CD4-positive, alpha-beta T cell treated with Interleukin-17A for 1 hour (primary cell): ENCODE measurements at regions not wholly inside any gene's neighbourhood (a gene's known extent, or its start where the extent isn't known, plus 50 kb on each side); places are given as distances from the start of the nearest gene placed in this dataset.

Experiments used
- DNase-seq: peaks from one replicate; pipeline ENCODE4 v3.0.0-alpha.2; 2020

GRCh38 chr18:77597726-77598125 is 348.1 kb downstream of the GALR1 start:
- DNase-seq = no peak

GRCh38 chr18:77600674-77601073 is 351.0 kb downstream of the GALR1 start:
- DNase-seq = no peak

- no peak for DNase-seq
Observed at GRCh38 chr18:77601567-77601966, 351.9 kb downstream of the GALR1 start.

GRCh38 chr18:77607087-77607486 is 357.4 kb downstream of the GALR1 start:
- no peak for DNase-seq

- DNase-seq = no peak
Observed at GRCh38 chr18:77608807-77609206, 359.2 kb downstream of the GALR1 start.

GRCh38 chr18:77617694-77618093 is 368.0 kb downstream of the GALR1 start:
- no peak for DNase-seq

GRCh38 chr18:77619525-77619924 is 369.9 kb downstream of the GALR1 start:
- no peak for DNase-seq

- DNase-seq = peak; percentile 62
Observed at GRCh38 chr18:77622009-77622692, 372.5 kb downstream of the GALR1 start.

- no peak for DNase-seq
Observed at GRCh38 chr18:77632758-77633157, 383.1 kb downstream of the GALR1 start.

- no peak for DNase-seq
Observed at GRCh38 chr18:77634494-77634893, 384.8 kb downstream of the GALR1 start.

GRCh38 chr18:77635451-77635850 is 385.8 kb downstream of the GALR1 start:
- DNase-seq = no peak

- DNase-seq = no peak
Observed at GRCh38 chr18:77635858-77636257, 386.2 kb downstream of the GALR1 start.

- DNase-seq = peak; percentile 9
Observed at GRCh38 chr18:77645170-77645872, 395.7 kb downstream of the GALR1 start.

- no peak for DNase-seq
Observed at GRCh38 chr18:77647472-77647871, 397.8 kb downstream of the GALR1 start.

- no peak for DNase-seq
Observed at GRCh38 chr18:77648411-77648810, 398.8 kb downstream of the GALR1 start.

- DNase-seq = peak; percentile 47
Observed at GRCh38 chr18:77650799-77651385, 401.2 kb downstream of the GALR1 start.

- no peak for DNase-seq
Observed at GRCh38 chr18:77651441-77651840, 401.8 kb downstream of the GALR1 start.

- DNase-seq = no peak
Observed at GRCh38 chr18:77653792-77654191, 404.1 kb downstream of the GALR1 start.

GRCh38 chr18:77654302-77654701 is 404.7 kb downstream of the GALR1 start:
- no peak for DNase-seq

GRCh38 chr18:77657651-77658298 is 408.1 kb downstream of the GALR1 start:
- no peak for DNase-seq

- DNase-seq = no peak
Observed at GRCh38 chr18:77658299-77658662, 408.6 kb downstream of the GALR1 start.

GRCh38 chr18:77658751-77659448 is 409.3 kb downstream of the GALR1 start:
- no peak for DNase-seq

GRCh38 chr18:77666613-77667012 is 417.0 kb downstream of the GALR1 start:
- no peak for DNase-seq
